GM12891 (cell line): ENCODE measurements at regions not wholly inside any gene's neighbourhood (a gene's known extent, or its start where the extent isn't known, plus 50 kb on each side); places are given as distances from the start of the nearest gene placed in this dataset.

Experiments used
- POLR2A ChIP-seq: IDR thresholded peaks from 2 replicates; pipeline ENCODE4 v1.6.1; 2011; ENCODE audit warnings: low read depth, low read length, control low read depth
- POLR2AphosphoS5 ChIP-seq: IDR thresholded peaks from 2 replicates; pipeline ENCODE4 v1.6.1; 2011; ENCODE audit warnings: low read depth, low read length, control low read depth
- TAF1 ChIP-seq: IDR thresholded peaks from 2 replicates; pipeline ENCODE4 v1.6.1; 2011; ENCODE audit warnings: low read depth, low read length, control low read depth

- TF ChIP-seq POLR2A, result no peak
- TF ChIP-seq POLR2AphosphoS5, result no peak
- TF ChIP-seq TAF1, result no peak
Measured at GRCh38 chr9:108014353-108014752, 524.8 kb upstream of the KLF4 start.
